Smooth muscle cell (in vitro differentiated cells): ENCODE measurements at regions not wholly inside any gene's neighbourhood (a gene's known extent, or its start where the extent isn't known, plus 50 kb on each side); places are given as distances from the start of the nearest gene placed in this dataset.

ENCODE experiments used
- DNase-seq: peaks from one replicate; lab custom pipeline; 2025; ENCODE audit not compliant: unreplicated experiment; lab: John Stamatoyannopoulos, UW
- H2AFZ ChIP-seq: fragments of 200-600 bp; sonication (generic); 2 replicates; pipeline ENCODE4 v1.6.0; 2016; ENCODE audit warnings: antibody characterized with exemption, low read depth, mild to moderate bottlenecking
- H3F3A ChIP-seq: fragments of 200-600 bp; sonication (generic); 2 replicates; pipeline ENCODE4 v1.6.0; 2017; ENCODE audit warnings: antibody characterized with exemption, low read depth
- H3K27ac ChIP-seq: fragments of 200-600 bp; sonication (generic); 2 replicates; pipeline ENCODE4 v1.5.1; 2016; ENCODE audit warnings: low read depth, mild to moderate bottlenecking
- H3K27me3 ChIP-seq: fragments of 200-600 bp; sonication (generic); 2 replicates; pipeline ENCODE4 v1.6.1; 2016; ENCODE audit warnings: low read depth, mild to moderate bottlenecking
- H3K36me3 ChIP-seq: fragments of 200-600 bp; sonication (generic); 2 replicates; pipeline ENCODE4 v1.5.1; 2016; ENCODE audit warnings: low read depth
- H3K4me1 ChIP-seq: fragments of 200-600 bp; sonication (generic); 2 replicates; pipeline ENCODE4 v1.5.1; 2016; ENCODE audit warnings: low read depth
- H3K4me2 ChIP-seq: fragments of 200-600 bp; sonication (generic); 2 replicates; pipeline ENCODE4 v1.6.0; 2016; ENCODE audit warnings: mild to moderate bottlenecking
- H3K4me3 ChIP-seq: fragments of 200-600 bp; sonication (generic); 2 replicates; pipeline ENCODE4 v1.5.1; 2016; ENCODE audit warnings: mild to moderate bottlenecking
- H3K79me2 ChIP-seq: fragments of 200-600 bp; sonication (generic); 2 replicates; pipeline ENCODE4 v1.6.0; 2016; ENCODE audit warnings: low read depth, mild to moderate bottlenecking
- H3K9ac ChIP-seq: fragments of 200-600 bp; sonication (generic); 2 replicates; pipeline ENCODE4 v1.6.0; 2016; ENCODE audit warnings: low read depth
- H3K9me3 ChIP-seq: fragments of 200-600 bp; sonication (generic); replicated peaks from 2 replicates; pipeline ENCODE4 v1.5.1; 2016; ENCODE audit warnings: low read depth
- H4K20me1 ChIP-seq: fragments of 200-600 bp; sonication (generic); 2 replicates; pipeline ENCODE4 v1.6.0; 2016; ENCODE audit warnings: low read depth
- CTCF ChIP-seq: fragments of 200-600 bp; sonication (generic); IDR thresholded peaks from 2 replicates; pipeline ENCODE4 v1.5.1; 2017; ENCODE audit warnings: borderline replicate concordance, mild to moderate bottlenecking, antibody characterized with exemption; ENCODE audit not compliant: insufficient read depth, poor library complexity, severe bottlenecking
- WGBS: methylation state at CpG from one replicate; pipeline ENCODE4 v1.1.7; 2016; ENCODE audit warnings: low lambda C conversion rate; 5-methylcytosine and 5-hydroxymethylcytosine counted together

DNA sequence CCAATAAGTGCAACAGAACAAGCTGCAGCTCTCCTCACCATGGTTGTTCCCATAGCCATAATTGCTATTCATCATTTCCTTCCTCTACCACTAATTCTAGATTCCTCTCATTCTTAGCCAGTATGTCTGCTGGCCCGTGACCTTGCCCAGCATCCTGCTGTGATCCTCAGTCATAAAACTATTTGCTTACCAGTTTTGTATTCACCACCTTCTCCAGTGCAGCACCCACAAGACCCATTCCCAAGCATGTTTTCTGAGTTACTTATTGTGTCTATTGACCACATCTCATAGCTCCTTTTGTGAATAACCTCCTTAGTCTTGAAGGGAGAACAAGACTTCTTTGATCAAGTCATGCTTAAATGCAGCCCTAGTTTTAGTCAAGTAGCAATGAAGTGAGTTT is 488.0 kb upstream of the CTNND2 start:
- H3K4me2 ChIP-seq, result no peak overlapping the region
- no peaks in the 10 kb centered on the region for H3F3A ChIP-seq
- H2AFZ ChIP-seq, result no peak overlapping the region
- H3K36me3 ChIP-seq, result no peaks in the 10 kb centered on the region
- WGBS, result 85% methylated on average over 1 of the region's 1 CpG
- H3K4me1 ChIP-seq, result no peaks in the 10 kb centered on the region
- H3K4me3 ChIP-seq, result no peak overlapping the region
- no peak overlapping the region for H3K9ac ChIP-seq
- no peaks in the 10 kb centered on the region for H4K20me1 ChIP-seq
- no peak for DNase-seq
- no peaks in the 10 kb centered on the region for H3K79me2 ChIP-seq
- H3K27ac ChIP-seq, result no peak overlapping the region
- no peaks in the 10 kb centered on the region for H3K27me3 ChIP-seq
- TF ChIP-seq CTCF, result no peak
- H3K9me3 ChIP-seq, result no peaks in the 10 kb centered on the region

GRCh38 chr5:12385095-12385494 is 480.8 kb upstream of the CTNND2 start:
- no peak overlapping the region for H2AFZ ChIP-seq
- H3K4me1 ChIP-seq, result no peaks in the 10 kb centered on the region
- H3K9me3 ChIP-seq, result peaks cover 6% of the 10 kb centered on the region
- no peak for DNase-seq
- H3K4me3 ChIP-seq, result no peak overlapping the region
- no peaks in the 10 kb centered on the region for H3K36me3 ChIP-seq
- TF ChIP-seq CTCF, result no peak
- no peak overlapping the region for H3K27ac ChIP-seq
- 78% methylated on average over 1 of the region's 1 CpG for WGBS
- H3K4me2 ChIP-seq, result no peak overlapping the region
- no peaks in the 10 kb centered on the region for H3K79me2 ChIP-seq
- no peak overlapping the region for H3K9ac ChIP-seq
- no peaks in the 10 kb centered on the region for H4K20me1 ChIP-seq
- H3K27me3 ChIP-seq, result no peaks in the 10 kb centered on the region
- no peaks in the 10 kb centered on the region for H3F3A ChIP-seq

DNA sequence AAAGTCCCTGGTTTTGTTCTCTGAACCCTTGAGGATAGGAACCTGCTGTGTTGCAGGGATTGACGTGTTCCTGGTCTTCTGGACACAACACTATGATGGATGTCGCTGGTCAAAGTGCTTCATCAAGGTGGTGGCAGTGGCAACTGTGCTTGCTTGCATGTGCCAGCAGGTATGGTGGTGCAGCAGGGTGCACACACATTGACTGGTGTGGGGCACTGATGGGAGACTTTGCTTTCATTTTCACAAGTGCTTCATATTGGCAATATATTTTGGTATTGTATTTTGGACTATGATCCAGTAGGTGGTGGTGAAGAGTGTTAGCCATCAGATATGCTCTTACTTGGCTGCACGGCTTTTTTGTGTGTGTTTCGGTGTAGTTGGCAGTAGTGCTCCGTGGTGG is 479.8 kb upstream of the CTNND2 start:
- H3K27me3 ChIP-seq, result no peaks in the 10 kb centered on the region
- H2AFZ ChIP-seq, result no peak overlapping the region
- no peaks in the 10 kb centered on the region for H4K20me1 ChIP-seq
- H3K9me3 ChIP-seq, result peaks cover 6% of the 10 kb centered on the region
- no peaks in the 10 kb centered on the region for H3K79me2 ChIP-seq
- H3K27ac ChIP-seq, result no peak overlapping the region
- no peak for TF ChIP-seq CTCF
- H3F3A ChIP-seq, result no peaks in the 10 kb centered on the region
- no peak for DNase-seq
- H3K9ac ChIP-seq, result no peak overlapping the region
- H3K4me3 ChIP-seq, result no peak overlapping the region
- no peak overlapping the region for H3K4me2 ChIP-seq
- H3K4me1 ChIP-seq, result no peaks in the 10 kb centered on the region
- no peaks in the 10 kb centered on the region for H3K36me3 ChIP-seq
- 91% methylated on average over 5 of the region's 5 CpGs for WGBS

DNA sequence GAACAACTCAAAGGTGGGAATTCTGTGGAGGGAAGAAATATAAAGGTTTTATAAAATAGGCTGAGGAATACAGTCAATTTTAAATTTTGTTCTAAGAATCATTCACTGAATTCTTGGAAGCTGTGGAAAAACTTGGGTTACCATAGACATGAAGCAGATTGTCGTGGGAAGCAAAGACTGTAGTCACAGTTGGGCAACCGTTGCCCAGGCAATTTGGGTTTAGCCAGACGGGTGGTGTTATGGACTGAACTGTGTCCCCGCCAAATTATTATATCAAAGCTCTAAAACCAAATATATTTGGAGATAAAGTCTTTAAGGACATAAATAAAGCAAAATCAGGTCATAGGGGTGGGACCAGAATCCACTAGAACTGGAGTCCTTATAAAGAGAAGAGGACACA is 463.7 kb upstream of the CTNND2 start:
- Histone ChIP-seq H3K4me2 (no peak overlapping the region), H3K79me2 (no peaks in the 10 kb centered on the region), H3K27me3 (no peaks in the 10 kb centered on the region), H3K9ac (no peak overlapping the region), H3K9me3 (no peaks in the 10 kb centered on the region), H3F3A (no peaks in the 10 kb centered on the region), H3K36me3 (no peaks in the 10 kb centered on the region), H3K4me3 (no peak overlapping the region), H4K20me1 (no peaks in the 10 kb centered on the region), H3K27ac (no peak overlapping the region), H3K4me1 (no peaks in the 10 kb centered on the region), H2AFZ (no peak overlapping the region)
- WGBS, result 92% methylated on average over 4 of the region's 4 CpGs
- TF ChIP-seq CTCF, result no peak
- no peak for DNase-seq
